Spleen (tissue), 7 donors: ENCODE measurements at regions not wholly inside any gene's neighbourhood (a gene's known extent, or its start where the extent isn't known, plus 50 kb on each side); places are given as distances from the start of the nearest gene placed in this dataset.

Experiments
- CTCF ChIP-seq, 11 experiments: fragments of 200-600 bp in 7 of 11; fragments of 450-650 bp in 4 of 11; sonication (generic) in 4 of 11; IDR thresholded peaks in 8 of 11; conservative IDR thresholded peaks in 3 of 11; 1 replicate in 7 of 11; 2 replicates in 4 of 11; pipeline versions ENCODE4 v1.4.0 to v1.8.0; 2016 to 2021; ENCODE audit warnings: antibody characterized with exemption in 11 of 11, inconsistent platforms in 4 of 11, mild to moderate bottlenecking in 1 of 11
- POLR2A ChIP-seq, 3 donors: fragments of 450-650 bp; IDR thresholded peaks; one replicate each; pipeline ENCODE4 v1.5.1; 2017; ENCODE audit warnings: antibody characterized with exemption in 3 of 3, mild to moderate bottlenecking in 1 of 3
- donor health status: DM: no; HTN: no; CAD: no; lungs with moderate emphysema.
- donor health status: DM: no; HTN: no; CAD: no.
- donor health status: DM: no; HTN: no; CAD: no.

GRCh38 chr4:148503681-148504080, 61.5 kb upstream of the NR3C2 start:
- TF ChIP-seq CTCF (IDR thresholded peaks at IDR 0.05 in 8 of 11, conservative IDR thresholded peaks at IDR 0.05 in 3 of 11) (no peak), POLR2A (IDR thresholded peaks at IDR 0.05) (no peak)
